ENCODE measurements at regions not wholly inside any gene's neighbourhood (a gene's known extent, or its start where the extent isn't known, plus 50 kb on each side); places are given as distances from the start of the nearest gene placed in this dataset.
A peak's percentile ranks its signal among the peaks of the same experiment; 100 is the strongest.

DNA sequence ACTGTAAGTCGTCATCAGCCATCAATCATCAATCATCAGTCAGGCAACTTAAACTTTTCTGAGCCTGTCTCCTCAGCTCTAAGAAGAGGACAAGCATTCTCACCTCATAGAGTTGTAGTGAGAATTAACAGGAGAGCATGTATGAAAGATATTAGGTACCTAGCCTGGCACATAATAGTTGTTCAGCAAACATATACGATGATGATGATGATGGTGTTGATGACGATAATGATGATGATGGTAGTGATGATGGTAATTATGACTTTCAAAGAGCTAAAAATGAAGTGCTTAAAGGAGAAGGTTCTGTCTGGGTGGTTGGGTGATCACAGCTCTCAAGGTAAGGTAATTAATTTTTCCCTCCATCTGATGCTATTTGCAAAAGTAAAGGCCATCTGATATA lies 55.1 kb upstream of the ADRB1 start:
- Mint-ChIP-seq H3K27me3 (peaks cover 77% of the 10 kb centered on the region), H3K4me3 (no peak overlapping the region), H3K4me1 (peaks cover 29% of the 10 kb centered on the region), H3K36me3 (peaks cover 10% of the 10 kb centered on the region), H3K27ac (no peak overlapping the region), H3K9me3 (ENCODE audit: low read depth) (peaks cover 11% of the 10 kb centered on the region)
- no peak for ATAC-seq
- DNase-seq: no peak
- CTCF ChIA-PET: interaction anchor here (1.4 kb wide), 1 partner anchor 8 kb away, joined by 3 read pairs; no protein-coding TSS in a partner anchor

DNA sequence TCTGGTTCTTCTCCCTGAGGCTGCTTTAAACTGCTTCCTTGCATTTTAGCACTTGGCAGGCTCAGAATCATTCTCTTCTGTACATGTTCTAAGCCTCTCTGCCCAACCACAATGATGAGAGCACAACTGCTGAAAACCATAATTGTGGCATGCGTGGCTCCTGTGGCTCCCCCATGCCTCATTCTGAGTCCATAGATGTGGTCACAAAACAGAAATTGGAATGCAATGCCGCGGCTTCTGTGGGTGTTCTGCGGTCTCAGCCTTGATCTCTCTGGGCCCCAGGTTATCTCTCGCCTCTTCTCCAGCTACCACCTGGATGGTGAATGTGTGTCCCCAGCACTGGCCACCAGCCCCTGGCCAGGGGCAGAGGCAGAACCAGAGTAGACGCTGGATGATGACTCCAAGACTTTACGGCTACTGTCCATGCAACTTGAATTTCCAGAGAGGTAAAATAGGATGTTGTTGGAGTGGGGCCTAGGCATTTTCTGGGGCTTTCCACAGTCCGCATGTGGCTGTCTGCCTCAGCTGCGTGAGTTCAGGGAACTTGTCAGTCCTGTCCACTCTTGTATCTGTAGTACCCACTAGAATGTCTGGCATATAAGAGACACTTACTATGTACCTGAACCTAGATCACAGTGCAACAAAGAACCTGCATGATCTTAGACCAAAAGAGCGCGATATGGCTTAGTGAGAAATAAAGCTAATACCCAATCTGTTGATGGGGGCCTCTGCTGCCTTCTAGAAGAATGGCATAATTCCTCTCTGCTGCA lies 52.4 kb upstream of the ADRB1 start:
- Mint-ChIP-seq H3K4me1 (peaks cover 24% of the 10 kb centered on the region), H3K27me3 (peaks cover 89% of the 10 kb centered on the region), H3K4me3 (no peak overlapping the region), H3K27ac (peak overlapping the region; percentile 77), H3K9me3 (ENCODE audit: low read depth) (peaks cover 8% of the 10 kb centered on the region), H3K36me3 (peaks cover 10% of the 10 kb centered on the region)
- CTCF ChIA-PET: interaction anchor here (1.5 to 2.4 kb wide), 2 partner anchors 30 to 888 kb away, joined by 3 to 6 read pairs; no protein-coding TSS in a partner anchor
- ATAC-seq (peak; percentile 36), DNase-seq (peak; percentile 81)

DNA sequence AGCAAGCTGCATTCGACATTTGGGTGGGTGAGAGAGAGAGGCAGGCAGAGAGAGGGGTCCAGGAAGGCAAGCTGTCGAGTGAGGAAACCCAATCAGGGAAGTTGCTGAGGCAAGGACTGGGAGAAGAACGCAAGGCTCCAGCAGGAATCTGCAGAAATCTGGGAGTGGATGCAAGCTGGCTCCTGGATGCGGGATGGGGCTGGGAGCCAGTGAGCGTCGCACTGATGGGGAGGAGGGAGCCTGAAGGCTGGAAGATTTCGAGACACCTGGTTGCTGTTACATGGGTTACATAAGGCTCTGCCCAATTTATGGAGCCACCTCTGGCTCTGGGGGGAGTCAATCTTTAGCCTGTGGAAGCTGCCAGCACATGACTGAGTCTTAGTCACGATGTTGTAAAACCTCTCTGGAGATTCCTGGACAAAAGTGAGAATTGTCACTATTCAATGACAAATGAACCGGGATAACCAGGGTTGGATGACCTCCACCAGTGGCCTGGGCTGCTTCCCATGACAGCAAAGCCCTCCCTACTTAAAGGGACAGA lies 51.1 kb upstream of the ADRB1 start:
- H3K4me3 Mint-ChIP-seq: no peak overlapping the region
- H3K27ac Mint-ChIP-seq: no peak overlapping the region
- H3K4me1 Mint-ChIP-seq: peaks cover 24% of the 10 kb centered on the region
- H3K27me3 Mint-ChIP-seq: peaks cover 87% of the 10 kb centered on the region
- peaks cover 5% of the 10 kb centered on the region for H3K36me3 Mint-ChIP-seq
- CTCF ChIA-PET: interaction anchor here (1.5 to 2.4 kb wide), 2 partner anchors 31 to 887 kb away, joined by 3 to 6 read pairs; no protein-coding TSS in a partner anchor
- peaks cover 2% of the 10 kb centered on the region for H3K9me3 Mint-ChIP-seq (ENCODE audit: low read depth)
- ATAC-seq: no peak
- no peak for DNase-seq

DNA sequence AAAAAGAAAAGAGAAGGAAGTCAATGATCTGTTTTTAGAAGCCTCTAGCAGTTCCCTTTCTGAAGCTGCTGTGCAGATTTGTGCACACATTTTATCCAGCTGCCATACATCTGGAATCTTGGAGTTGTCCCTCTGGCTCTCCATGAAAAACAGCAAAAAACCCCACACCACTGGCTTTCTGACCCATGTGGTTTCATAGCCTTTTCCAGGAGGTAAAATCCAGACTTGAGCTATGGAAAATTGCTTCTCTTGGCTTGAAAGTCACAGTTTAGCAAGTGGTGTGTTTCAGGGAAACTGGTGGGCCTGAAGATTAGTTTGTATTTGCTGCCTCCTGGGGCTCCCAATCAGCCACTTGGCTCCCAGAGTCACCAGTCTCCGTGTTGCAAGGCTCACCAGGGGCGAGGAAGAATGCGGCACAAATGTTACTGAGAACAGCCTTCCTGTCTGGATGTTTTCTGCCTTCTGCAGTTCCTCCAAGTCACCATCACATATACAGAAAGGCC lies 50.1 kb upstream of the ADRB1 start:
- ATAC-seq (no peak), DNase-seq (no peak)
- no peaks in the 10 kb centered on the region for H3K9me3 Mint-ChIP-seq (ENCODE audit: low read depth)
- peaks cover 1% of the 10 kb centered on the region for H3K36me3 Mint-ChIP-seq
- H3K4me3 Mint-ChIP-seq: no peak overlapping the region
- peaks cover 17% of the 10 kb centered on the region for H3K4me1 Mint-ChIP-seq
- H3K27ac Mint-ChIP-seq: no peak overlapping the region
- peaks cover 81% of the 10 kb centered on the region for H3K27me3 Mint-ChIP-seq
- CTCF ChIA-PET: interaction anchor here (0.8 to 0.9 kb wide), 2 partner anchors 32 to 88 kb away, joined by 3 to 4 read pairs; no protein-coding TSS in a partner anchor

Data from activated CD8-positive, alpha-beta memory T cell treated with anti-CD3 and anti-CD28 coated beads, Interleukin-2, amount 10 ng/mL, durations not matched to agents 7 days and 5 days (primary cell).